Keratinocyte (primary cell): ENCODE measurements at regions not wholly inside any gene's neighbourhood (a gene's known extent, or its start where the extent isn't known, plus 50 kb on each side); places are given as distances from the start of the nearest gene placed in this dataset.

Source experiments
- DNase-seq: peaks from one replicate; pipeline ENCODE4 v3.0.0-alpha.2; 2011; ENCODE audit warnings: low read depth, missing footprints, low spot score
- FAIRE-seq: peaks from 2 replicates; lab custom pipeline; 2011; peaks lifted over from hg19 to GRCh38; lab: Jason Lieb, UNC
- H2AFZ ChIP-seq: 2 replicates; pipeline ENCODE4 v1.6.0; 2012; ENCODE audit warnings: low read length, control low read depth, inconsistent platforms; ENCODE audit not compliant: control insufficient read depth
- H3K27ac ChIP-seq: 2 replicates; pipeline ENCODE4 v1.5.1; 2011; ENCODE audit warnings: low read length; ENCODE audit not compliant: control insufficient read depth, insufficient read depth
- H3K27me3 ChIP-seq: 3 replicates; pipeline ENCODE4 v1.6.0; 2011; ENCODE audit warnings: low read length; ENCODE audit not compliant: control insufficient read depth, insufficient read depth; ENCODE audit errors: extremely low read depth
- H3K36me3 ChIP-seq, 2 experiments: 2 replicates in 1 of 2; 3 replicates in 1 of 2; pipeline ENCODE4 v1.5.1; 2011; ENCODE audit warnings: low read length in 2 of 2, mild to moderate bottlenecking in 1 of 2; ENCODE audit not compliant: control insufficient read depth in 2 of 2, insufficient read depth in 2 of 2; ENCODE audit errors: extremely low read depth in 1 of 2
- H3K4me1 ChIP-seq: 3 replicates; pipeline ENCODE4 v1.5.1; 2011; ENCODE audit warnings: low read length; ENCODE audit not compliant: control insufficient read depth, insufficient read depth; ENCODE audit errors: extremely low read depth
- H3K4me2 ChIP-seq: 3 replicates; pipeline ENCODE4 v1.6.0; 2011; ENCODE audit warnings: low read depth, low read length; ENCODE audit not compliant: control insufficient read depth, insufficient read depth; ENCODE audit errors: extremely low read depth
- H3K4me3 ChIP-seq, 3 experiments: fragments of 200-600 bp in 1 of 3; sonication (generic) in 1 of 3; 2 replicates in 2 of 3; 3 replicates in 1 of 3; pipeline ENCODE4 v1.5.1; 2011 to 2016; ENCODE audit warnings: low read length in 3 of 3, mild to moderate bottlenecking in 3 of 3, control low read depth in 2 of 3, inconsistent platforms in 1 of 3, low read depth in 1 of 3, mixed read lengths in 1 of 3, mixed run types in 1 of 3, moderate library complexity in 1 of 3; ENCODE audit not compliant: control insufficient read depth in 2 of 3, insufficient read depth in 2 of 3; ENCODE audit errors: extremely low read depth in 1 of 3
- H3K79me2 ChIP-seq: 2 replicates; pipeline ENCODE4 v1.6.0; 2012; ENCODE audit warnings: low read length; ENCODE audit not compliant: control insufficient read depth, insufficient read depth
- H3K9ac ChIP-seq: 3 replicates; pipeline ENCODE4 v1.6.0; 2011; ENCODE audit warnings: low read length; ENCODE audit not compliant: control insufficient read depth, insufficient read depth; ENCODE audit errors: extremely low read depth
- H3K9me1 ChIP-seq: 3 replicates; pipeline ENCODE4 v1.6.0; 2011; ENCODE audit warnings: low read length; ENCODE audit not compliant: control insufficient read depth, insufficient read depth; ENCODE audit errors: extremely low read depth
- H3K9me3 ChIP-seq: 2 replicates; pipeline ENCODE4 v1.5.1; 2012; ENCODE audit warnings: low read depth, low read length; ENCODE audit not compliant: control insufficient read depth
- H4K20me1 ChIP-seq: 3 replicates; pipeline ENCODE4 v1.6.0; 2011; ENCODE audit warnings: low read length; ENCODE audit not compliant: control insufficient read depth, insufficient read depth; ENCODE audit errors: extremely low read depth
- EZH2 ChIP-seq: IDR thresholded peaks from one replicate; pipeline ENCODE4 v1.6.1; 2012; ENCODE audit warnings: inconsistent platforms, mild to moderate bottlenecking, low read length, moderate library complexity
- dilution Hi-C: fragments of 300-500 bp; cut with MboI; formaldehyde crosslinking; loops from one replicate; pipeline ENCODE4 v1.7.0; 2020; ENCODE audit warnings: low sequenced_read_pairs; ENCODE audit not compliant: extremely low pct_ligation_motif_present
- TF ChIP-seq, protein P1 (sequence below), 3 experiments: IDR thresholded peaks in 1 of 3; conservative IDR thresholded peaks in 1 of 3; optimal IDR thresholded peaks in 1 of 3; 2 replicates in 2 of 3; 3 replicates in 1 of 3; pipeline versions ENCODE3 to v1.5.1; 2011; ENCODE audit warnings: low read length in 3 of 3, mild to moderate bottlenecking in 3 of 3, moderate library complexity in 2 of 3, control low read depth in 1 of 3, inconsistent platforms in 1 of 3; ENCODE audit not compliant: insufficient read depth in 2 of 3; ENCODE audit errors: extremely low read depth in 1 of 3

DNA sequence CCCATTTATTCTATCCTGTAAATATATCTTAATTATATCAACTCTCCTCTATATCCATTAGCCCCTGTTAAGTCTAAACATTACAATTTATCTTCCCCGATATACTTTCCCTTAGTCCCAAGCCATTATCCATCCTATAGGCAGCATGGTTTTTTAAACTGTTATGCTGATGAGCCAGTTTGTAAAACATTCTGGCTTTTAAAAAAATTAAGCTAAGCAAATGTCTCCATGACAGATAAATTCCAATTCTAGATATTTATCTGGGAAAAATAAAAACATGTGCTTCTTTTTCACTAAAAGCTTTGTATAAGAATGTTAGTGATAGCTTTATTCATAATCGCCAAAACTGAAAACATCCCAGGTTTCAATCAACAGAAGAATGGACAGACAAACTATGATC lies 183.2 kb upstream of the GNAI1 start:
- no peak overlapping the region for H3K9ac ChIP-seq
- H2AFZ ChIP-seq: no peak overlapping the region
- H3K27ac ChIP-seq: no peak overlapping the region
- no peak for FAIRE-seq
- H3K4me1 ChIP-seq: no peaks in the 10 kb centered on the region
- no peak for DNase-seq
- no peaks in the 10 kb centered on the region for H4K20me1 ChIP-seq
- no peaks in the 10 kb centered on the region for H3K36me3 ChIP-seq
- H3K79me2 ChIP-seq: no peaks in the 10 kb centered on the region
- dilution Hi-C loops: no loop called here
- TF ChIP-seq, protein P1, sequence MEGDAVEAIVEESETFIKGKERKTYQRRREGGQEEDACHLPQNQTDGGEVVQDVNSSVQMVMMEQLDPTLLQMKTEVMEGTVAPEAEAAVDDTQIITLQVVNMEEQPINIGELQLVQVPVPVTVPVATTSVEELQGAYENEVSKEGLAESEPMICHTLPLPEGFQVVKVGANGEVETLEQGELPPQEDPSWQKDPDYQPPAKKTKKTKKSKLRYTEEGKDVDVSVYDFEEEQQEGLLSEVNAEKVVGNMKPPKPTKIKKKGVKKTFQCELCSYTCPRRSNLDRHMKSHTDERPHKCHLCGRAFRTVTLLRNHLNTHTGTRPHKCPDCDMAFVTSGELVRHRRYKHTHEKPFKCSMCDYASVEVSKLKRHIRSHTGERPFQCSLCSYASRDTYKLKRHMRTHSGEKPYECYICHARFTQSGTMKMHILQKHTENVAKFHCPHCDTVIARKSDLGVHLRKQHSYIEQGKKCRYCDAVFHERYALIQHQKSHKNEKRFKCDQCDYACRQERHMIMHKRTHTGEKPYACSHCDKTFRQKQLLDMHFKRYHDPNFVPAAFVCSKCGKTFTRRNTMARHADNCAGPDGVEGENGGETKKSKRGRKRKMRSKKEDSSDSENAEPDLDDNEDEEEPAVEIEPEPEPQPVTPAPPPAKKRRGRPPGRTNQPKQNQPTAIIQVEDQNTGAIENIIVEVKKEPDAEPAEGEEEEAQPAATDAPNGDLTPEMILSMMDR (optimal IDR thresholded peaks at IDR 0.05 in 1 of 3, IDR thresholded peaks at IDR 0.05 in 1 of 3, conservative IDR thresholded peaks at IDR 0.05 in 1 of 3; ENCODE audit: extremely low read depth in 1 of 3, insufficient read depth in 2 of 3, low read length in 3 of 3): no peak
- no peak for TF ChIP-seq EZH2
- H3K9me3 ChIP-seq: no peaks in the 10 kb centered on the region
- no peaks in the 10 kb centered on the region for H3K9me1 ChIP-seq
- no peak overlapping the region for H3K4me2 ChIP-seq
- H3K27me3 ChIP-seq: no peaks in the 10 kb centered on the region
- no peak overlapping the region for H3K4me3 ChIP-seq

- dilution Hi-C loops: no loop called here
- no peak for FAIRE-seq
These were observed 184.9 kb upstream of the GNAI1 start for GRCh38 chr7:79949778-79950177.

More at GRCh38 chr7:79949778-79950177, 184.9 kb upstream of the GNAI1 start:
- no peak overlapping the region for H2AFZ ChIP-seq
- H3K27me3 ChIP-seq: no peaks in the 10 kb centered on the region
- H3K9me3 ChIP-seq: no peaks in the 10 kb centered on the region
- no peaks in the 10 kb centered on the region for H3K4me1 ChIP-seq
- no peak for TF ChIP-seq EZH2
- TF ChIP-seq, protein P1 (optimal IDR thresholded peaks at IDR 0.05 in 1 of 3, IDR thresholded peaks at IDR 0.05 in 1 of 3, conservative IDR thresholded peaks at IDR 0.05 in 1 of 3; ENCODE audit: extremely low read depth in 1 of 3, insufficient read depth in 2 of 3, low read length in 3 of 3): no peak
- H3K9ac ChIP-seq: no peak overlapping the region
- no peak for DNase-seq
- H3K36me3 ChIP-seq: no peaks in the 10 kb centered on the region
- no peaks in the 10 kb centered on the region for H3K9me1 ChIP-seq
- H3K27ac ChIP-seq: no peak overlapping the region
- no peaks in the 10 kb centered on the region for H3K79me2 ChIP-seq
- H4K20me1 ChIP-seq: no peaks in the 10 kb centered on the region
- no peak overlapping the region for H3K4me3 ChIP-seq
- H3K4me2 ChIP-seq: no peak overlapping the region
